ENCODE measurements at regions not wholly inside any gene's neighbourhood (a gene's known extent, or its start where the extent isn't known, plus 50 kb on each side); places are given as distances from the start of the nearest gene placed in this dataset.

DNA sequence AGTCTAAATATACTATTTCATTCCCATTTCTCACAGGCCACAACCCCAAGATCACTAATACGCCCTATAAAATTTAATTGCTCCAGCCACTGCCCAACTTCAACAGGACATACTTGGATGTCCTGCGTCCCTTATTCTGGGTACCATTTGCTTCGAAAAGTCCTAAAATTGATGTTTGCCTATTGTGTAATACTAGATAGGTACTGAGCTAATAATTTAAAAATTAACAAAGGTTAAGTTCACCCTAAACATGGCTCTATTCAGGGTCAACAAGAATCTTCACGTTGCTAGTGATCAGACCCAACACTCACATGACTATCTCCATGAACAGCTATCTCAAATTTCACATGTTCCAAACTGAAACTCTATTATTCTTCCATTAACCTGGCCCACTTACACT is 296.4 kb upstream of the RND3 start:
- no peak for DNase-seq (ENCODE audit: low read depth in 3 of 3)

DNA sequence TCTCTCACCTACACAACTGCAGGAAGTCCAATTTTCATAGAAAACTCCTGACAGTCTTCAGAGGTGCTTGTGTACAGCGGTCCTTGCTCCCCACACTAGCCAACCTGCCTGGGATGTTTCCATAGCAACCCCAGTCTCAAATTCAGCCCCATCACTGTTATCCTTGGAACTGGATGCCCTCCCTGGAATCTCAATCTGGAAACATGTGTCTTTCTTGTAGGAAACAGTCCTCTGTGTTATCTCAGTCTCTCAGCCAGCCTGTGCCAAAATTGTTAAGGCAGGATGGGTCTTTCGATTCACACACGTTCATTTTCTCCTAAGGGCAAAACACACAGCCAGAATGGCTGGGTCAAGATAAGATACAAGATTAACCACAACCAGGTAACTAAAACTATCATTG is 295.5 kb upstream of the RND3 start:
- DNase-seq (ENCODE audit: low read depth in 3 of 3), result no peak

DNA sequence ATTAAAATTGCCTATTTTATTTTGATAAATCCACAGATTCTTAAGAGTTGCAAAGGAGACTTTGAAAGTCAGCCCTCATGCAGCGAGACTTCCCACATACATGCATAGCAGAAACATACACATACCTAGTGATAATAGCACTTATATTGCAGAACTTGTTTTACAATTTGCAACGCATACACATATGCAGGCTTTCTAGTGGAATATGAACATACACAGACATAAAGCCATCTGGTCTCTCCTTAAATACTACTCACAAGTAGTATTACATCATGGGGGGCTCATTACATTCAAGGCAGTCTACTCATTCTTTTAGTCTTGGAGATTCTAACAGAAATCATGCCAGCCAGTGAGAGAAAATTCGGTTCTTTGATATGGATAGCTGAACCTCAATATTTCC is 295.1 kb upstream of the RND3 start:
- no peak for DNase-seq (ENCODE audit: low read depth in 3 of 3)

DNA sequence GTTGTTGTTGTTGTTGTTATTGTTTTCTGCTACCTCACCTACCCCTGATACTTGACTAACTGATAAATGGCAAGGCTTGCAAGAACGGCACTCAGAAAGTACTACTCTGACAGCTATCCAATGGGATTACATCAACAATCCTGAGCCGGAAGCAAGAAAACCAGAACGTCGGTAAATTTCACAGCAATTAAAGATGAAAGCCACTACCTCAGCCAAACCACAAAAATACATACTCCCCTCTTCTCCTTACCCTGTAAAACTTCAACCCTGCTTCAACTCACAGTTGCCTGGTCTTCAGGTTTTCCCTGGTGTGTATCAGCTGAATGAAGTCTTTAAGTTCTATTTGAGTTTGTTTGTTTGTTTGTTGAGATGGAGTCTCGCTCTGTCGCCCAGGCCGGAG is 293.7 kb upstream of the RND3 start:
- no peak for DNase-seq (ENCODE audit: low read depth in 3 of 3)

DNA sequence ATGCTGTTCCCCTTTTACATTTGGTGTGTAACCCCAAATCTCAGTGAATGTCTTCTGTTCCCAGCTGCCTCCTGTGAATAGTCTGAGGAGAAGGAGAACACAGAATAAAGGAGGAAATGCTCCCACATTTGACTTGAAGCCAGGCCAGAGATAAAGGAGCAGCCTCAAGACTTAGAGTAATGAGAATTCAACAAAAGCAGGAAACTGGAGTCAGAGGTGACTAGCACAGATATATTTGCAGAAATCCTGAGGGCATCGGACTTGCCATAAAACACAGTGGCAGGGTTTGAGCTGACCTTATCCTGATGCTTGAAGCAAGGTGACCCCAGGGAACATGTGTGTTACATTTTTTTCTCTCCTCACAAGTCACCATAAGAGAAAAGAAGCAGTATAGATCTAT is 291.4 kb upstream of the RND3 start:
- no peak for DNase-seq (ENCODE audit: low read depth in 3 of 3)

DNA sequence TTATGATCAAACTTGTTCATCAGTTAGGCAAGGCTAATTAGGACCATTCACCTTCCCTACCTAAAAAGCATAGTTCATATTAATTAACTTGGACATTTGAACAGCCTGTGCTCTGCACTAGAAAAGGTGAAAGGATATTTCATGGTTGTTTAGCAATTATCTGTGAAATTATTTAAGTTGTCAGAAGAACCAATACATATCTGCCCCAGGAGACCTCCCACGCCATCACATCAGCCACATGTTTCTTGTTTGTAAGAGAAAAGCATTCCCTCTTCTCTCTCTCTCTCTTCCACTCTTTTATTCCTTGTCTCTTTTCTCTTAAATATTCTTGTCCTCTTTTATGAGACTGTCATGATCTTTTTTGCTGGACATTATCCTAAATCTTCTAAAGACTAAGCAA is 282.0 kb upstream of the RND3 start:
- DNase-seq (ENCODE audit: low read depth in 3 of 3), result no peak

DNA sequence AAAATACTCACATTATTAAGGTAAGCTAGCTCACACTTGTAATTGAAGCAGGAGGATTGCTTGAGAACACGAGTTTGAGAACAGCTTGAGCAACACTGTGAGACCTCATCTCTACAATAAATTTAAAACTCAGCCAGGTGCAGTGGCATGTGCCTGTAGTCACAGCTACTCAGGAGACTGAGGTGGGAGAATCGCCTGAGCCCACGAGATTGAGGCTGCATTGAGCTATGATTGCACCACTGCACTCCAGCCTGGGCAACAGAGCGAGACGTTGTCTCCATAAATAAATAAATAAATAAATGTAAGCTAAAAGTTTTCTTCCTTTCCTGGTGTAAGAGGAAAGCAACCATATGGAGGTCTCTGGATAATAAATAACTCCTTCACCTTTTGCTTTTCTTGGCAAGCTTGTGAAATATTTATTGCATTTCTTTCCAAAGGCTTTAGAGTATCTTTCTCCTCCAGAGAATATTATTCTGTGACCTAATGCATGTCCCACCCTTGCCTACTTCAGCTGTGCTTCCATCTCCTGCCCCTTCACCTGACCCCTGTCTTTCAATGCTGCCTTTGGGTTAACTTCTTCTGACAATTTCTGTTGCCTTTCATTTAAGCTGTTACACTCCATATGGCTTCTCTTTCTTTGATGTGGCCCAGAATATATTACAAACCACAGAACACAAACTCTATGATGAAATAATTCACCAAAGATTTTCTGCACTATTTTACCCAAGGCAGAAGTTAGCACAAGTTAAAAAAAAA is 280.7 kb upstream of the RND3 start:
- DNase-seq (ENCODE audit: low read depth in 3 of 3), result no peak

DNA sequence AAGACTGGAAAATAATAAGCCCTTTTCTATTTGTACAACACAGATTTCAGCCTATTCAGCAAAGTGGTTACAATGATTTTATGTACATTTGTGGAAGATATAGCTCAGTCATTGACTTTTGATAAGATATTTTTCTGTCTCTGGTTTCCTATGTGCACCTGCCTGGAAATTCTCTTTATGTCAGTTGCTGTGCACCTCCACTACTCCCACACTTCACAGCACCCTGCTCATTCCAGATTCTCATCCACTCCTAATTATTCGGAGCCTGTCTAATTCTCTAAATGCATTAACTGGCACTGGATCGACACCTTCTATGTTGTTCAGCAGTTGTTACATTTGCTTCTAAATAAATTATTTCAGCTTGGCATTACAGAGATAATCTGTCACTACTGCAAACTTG is 275.1 kb upstream of the RND3 start:
- DNase-seq (ENCODE audit: low read depth in 3 of 3), result no peak

DNA sequence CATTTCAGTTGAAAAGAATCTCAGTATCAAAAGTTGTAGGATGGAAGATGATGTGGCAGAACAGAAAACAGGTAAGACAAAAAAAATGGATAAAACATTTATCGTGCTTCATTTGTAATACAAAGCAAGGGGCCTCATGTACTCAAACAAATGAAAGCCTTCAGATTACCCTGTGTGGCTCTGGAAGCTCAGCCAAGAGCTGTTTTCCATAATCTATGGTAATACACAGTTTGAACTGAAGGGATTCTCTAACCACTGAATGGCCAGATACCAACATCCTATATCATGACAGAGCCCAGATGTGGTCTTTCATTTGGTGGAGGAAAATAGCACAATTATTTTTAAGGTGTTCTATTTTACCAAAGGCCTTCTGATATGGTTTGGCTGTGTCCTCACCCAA is 272.1 kb upstream of the RND3 start:
- no peak for DNase-seq (ENCODE audit: low read depth in 3 of 3)

DNA sequence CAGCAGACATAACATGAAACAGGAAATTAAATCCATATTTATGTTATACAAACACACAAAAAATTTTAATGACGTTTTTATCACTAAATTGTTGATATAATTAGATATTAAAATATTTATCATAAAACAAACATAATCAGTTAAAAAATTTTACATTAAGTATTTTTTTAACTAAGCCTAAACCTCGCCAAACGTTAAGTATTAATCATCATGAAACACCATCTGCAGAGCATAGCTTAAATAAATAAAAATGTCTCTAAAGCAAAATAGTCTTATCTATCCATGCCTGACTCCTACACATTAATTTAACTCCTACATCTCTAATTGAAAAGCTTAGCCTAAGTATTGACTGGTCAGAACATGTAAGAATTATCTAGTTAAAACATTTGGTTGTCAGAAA is 271.6 kb upstream of the RND3 start:
- no peak for DNase-seq (ENCODE audit: low read depth in 3 of 3)

DNA sequence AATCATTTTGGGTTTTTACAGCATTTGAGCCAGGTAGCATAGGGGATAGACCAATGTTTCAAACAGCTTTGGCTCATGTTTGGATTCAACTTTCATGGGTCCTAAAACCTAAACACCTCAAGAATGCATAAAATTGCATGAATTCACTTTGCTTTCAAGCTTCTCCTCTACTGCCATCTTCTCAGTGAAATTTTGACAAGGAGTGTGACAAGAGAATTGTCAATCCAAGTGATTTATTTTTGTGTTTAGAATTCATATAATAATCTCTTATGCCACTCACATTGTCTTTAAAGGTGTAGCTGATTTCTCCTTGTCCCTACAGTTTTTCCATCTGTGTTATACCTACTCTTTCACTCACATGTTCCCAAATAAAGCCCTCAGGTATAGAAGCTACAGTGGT is 264.8 kb upstream of the RND3 start:
- DNase-seq (ENCODE audit: low read depth in 3 of 3), result no peak

DNA sequence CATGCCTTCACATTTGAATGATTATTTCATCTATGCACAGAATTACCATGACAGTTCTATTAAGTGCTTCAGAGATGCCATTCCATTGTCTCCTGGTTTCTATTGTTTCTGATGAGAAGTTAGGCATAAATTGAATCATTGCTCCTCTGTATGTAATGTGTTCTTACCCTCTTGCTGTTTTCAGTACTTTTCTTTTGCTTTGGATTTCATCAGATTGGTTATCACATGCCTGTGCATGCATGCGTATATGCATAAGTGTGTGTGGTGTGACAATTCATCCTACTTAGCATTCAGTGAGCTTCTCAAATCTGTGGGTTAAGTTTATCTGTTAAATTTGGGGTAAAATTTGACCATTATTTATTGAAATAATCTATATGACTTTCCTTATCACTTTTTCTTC is 263.3 kb upstream of the RND3 start:
- no peak for DNase-seq (ENCODE audit: low read depth in 3 of 3)

DNA sequence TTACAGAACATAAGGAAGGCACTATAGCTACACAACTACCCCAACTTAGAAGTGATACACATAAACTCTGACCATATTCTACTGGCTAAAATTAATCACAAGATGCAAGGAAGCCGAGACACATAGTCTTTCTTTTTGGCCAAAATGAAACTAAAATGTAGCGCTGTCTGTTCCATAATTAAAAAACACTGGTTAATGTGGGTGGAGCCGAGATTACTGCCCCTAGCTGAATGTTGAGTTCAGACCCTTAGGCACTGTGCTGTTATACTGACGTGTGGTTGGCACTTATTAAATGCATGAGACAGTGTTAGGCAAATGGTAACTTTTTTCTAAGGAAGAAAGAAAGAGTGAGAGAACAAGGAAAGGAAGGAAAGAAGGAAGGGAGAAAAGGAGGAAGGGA is 254.6 kb upstream of the RND3 start:
- DNase-seq (ENCODE audit: low read depth in 3 of 3), result no peak

DNA sequence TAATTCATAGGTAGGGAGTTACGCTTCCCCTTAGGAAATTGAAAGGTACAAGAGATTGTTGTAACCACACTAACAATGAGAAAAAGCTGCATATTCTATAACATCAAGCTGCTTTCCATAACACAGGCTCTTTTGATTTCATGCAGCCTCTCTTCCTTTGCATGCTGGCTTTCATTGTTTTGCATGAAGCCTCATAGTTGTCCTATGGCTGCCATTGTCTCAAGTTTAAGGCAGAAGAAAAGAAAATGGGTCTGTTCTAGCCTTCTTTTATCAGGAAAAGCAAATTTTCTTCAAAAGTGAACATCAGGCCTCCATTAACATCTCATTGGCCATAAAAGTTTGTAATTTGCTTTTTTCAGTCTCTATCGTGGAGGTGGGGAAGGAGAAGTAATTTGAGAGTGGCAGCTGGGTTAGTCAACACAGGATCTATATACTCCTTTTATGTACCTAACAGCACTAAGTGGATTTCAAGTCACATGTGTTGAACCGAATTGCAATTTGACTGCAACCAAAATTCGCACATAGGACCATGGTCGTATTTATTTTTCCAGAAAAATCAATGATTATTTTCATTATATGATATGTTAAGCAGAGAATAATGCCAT is 248.5 kb upstream of the RND3 start:
- no peak for DNase-seq (ENCODE audit: low read depth in 3 of 3)

DNA sequence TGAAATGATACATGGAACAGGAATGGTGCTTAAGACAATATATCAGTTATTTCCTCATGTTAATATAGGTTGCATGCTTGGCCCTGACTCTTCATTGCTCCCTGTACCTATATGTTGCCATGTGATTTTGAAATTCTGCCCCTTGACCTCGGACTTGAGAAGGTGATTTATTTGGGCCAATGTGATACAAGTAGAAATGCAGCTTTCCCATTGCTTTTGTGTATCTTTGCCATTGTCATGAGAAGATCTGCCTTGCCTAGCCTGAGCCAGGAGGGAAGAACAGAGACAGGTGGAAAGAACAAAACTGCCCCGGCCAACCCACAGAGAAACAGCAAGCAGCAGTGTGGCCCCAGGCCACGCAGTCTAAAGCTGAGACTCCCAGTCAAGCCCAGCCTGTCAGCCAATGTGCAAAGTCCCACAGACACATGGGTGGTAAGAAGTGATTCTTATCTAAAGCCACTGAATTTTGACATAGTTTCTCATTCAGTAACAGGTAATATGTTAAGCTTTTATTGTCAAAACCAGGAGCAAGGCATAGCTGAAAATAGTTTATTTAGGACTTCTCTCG is 245.7 kb upstream of the RND3 start:
- no peak for DNase-seq (ENCODE audit: low read depth in 3 of 3)

DNA sequence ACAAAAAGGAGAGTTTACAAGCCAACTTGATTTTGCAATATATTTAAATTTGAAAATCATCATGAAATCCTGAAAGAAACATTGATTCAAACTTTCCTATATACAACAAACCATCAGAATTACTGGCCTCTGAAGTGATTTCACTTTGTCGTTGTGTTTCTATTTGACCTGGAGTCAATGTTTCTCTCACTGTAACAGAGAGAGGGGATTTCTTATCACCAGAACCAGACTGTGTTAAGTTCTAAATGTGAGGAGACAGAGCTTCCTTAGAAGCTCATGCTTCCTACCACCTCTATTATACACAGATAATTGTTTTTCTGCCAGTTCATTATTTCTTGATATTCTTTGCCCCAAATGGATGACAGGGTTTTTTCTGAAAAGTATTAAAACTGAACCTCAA is 245.0 kb upstream of the RND3 start:
- no peak for DNase-seq (ENCODE audit: low read depth in 3 of 3)

DNA sequence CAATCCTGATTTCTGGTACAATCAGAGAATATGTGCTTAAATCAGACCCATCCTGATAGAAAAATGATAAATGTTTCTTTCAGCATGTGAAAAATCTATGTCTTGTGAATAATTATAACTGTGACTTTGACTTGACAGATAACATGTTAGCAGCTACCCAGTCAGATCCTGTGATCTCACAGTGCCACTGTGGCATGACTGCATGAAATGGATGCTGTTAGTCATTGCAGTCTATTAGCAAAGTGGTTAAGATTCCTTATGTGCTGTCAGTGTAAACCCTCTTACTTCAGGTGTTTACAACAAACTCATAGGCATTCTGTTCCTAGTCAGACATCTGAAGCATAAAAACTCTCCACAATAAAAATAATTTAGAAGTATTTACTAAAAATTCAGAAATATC is 244.6 kb upstream of the RND3 start:
- DNase-seq (ENCODE audit: low read depth in 3 of 3), result no peak

DNA sequence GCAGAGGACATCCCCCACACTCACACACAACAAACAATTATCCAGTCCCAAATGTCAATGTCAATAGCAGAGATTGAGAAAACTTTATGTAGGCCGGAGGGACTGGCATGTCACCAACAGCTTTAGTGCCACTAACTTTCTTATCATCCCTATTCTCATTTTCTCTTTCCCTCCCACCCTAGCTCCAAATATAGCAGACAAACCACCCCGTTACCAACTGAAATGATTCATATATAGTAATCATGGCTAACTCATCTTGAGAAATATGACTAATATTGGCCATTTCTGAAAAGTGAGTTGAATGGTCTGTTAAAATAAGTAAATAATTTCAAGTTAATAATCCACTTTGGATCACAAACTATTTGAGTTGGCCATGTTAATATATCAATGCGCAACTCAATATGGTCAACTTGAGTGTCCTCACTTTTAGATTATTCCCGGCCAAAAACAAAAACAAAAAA is 242.1 kb upstream of the RND3 start:
- no peak for DNase-seq (ENCODE audit: low read depth in 3 of 3)

DNA sequence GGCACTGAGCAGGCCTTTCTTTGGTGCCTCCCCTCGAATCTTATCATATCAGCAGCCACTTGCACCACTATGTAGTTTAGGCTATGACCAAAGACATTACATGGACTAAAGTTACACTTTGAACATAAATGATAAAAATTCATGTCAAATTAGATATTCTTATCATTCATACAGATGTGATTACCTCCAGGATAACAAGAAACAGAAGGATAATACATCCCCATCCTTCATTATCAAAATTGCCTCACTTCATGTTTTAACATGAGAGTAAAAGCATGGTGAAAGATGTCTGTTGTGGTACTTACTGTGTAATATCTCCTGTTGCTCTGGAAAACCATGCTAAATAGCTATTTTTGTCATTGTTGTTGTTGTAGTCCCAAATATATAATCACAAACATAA is 230.8 kb upstream of the RND3 start:
- no peak for DNase-seq (ENCODE audit: low read depth in 3 of 3)

DNA sequence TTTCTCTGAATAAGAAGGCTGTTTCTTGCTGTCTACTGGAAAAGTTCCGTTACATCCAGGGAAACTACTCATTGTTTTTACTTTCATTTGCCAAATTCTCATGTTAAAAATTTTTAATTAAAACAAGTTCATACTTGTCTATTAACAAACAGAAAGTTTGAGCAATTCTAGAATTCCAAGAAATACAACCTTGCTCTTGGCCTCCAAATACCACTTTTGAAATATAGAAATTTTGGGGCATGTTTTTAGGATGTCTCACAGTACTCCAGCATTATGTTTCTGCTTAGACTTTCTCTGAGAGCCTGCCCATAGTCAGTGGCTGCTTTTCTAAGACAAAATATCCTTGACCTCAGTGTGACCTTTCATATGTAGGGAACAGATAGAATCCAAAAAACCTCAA is 228.7 kb upstream of the RND3 start:
- DNase-seq (ENCODE audit: low read depth in 3 of 3), result no peak

DNA sequence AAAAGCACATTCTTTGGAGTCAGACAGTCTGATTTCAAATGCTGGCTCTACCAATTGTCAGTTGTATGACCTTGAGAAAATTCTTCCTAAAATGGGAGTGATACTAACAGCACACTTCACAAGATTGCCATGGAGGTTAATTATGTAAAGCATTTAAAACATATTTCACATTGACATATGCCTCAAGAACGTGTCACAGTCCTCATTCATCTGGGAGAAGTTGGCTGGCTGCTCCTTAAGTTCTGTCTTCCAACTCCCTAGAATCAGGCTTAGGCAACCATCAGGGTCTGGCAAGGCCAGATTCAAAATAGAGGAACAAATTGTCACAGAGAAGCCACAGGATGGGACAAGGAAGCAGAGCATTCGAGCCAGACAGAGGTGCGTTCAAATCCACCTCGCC is 228.0 kb upstream of the RND3 start:
- DNase-seq (ENCODE audit: low read depth in 3 of 3), result no peak

DNA sequence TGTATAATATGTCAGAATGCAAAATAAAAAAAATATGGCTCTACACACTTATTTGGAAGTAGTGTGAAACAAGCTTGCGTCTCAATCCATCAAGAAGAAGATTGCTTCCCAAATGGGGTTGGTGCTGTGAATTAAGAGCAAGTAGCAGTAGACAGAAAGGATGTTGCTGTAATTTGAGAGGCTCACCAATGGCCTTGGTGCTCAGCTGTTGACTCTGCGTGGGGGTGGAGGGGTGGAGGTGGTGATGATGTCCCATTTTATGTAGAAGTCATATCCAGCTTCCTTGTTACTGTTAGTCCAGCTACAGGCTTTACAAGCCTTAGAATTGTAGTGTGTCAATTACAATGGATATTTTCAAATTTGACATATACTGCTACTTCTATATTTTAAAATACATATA is 223.4 kb upstream of the RND3 start:
- no peak for DNase-seq (ENCODE audit: low read depth in 3 of 3)

DNA sequence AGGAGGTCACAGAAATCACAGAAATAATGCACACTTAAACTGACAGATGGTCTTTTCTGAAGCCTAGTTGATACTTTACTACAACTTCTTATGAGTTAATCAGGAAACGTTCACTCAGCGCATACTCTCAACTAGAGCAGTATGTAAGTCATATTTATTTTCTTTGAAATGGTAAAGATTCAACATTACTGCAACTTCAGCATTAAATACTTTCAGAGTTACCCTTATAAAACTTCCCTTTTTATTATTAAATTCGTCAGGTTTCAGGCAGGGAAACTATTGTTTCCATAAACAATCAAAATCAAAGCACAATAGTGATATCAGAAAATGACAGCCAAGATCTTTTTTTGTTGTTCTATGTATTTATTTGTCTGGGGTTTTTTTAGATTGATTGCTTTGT is 222.6 kb upstream of the RND3 start:
- no peak for DNase-seq (ENCODE audit: low read depth in 3 of 3)

DNA sequence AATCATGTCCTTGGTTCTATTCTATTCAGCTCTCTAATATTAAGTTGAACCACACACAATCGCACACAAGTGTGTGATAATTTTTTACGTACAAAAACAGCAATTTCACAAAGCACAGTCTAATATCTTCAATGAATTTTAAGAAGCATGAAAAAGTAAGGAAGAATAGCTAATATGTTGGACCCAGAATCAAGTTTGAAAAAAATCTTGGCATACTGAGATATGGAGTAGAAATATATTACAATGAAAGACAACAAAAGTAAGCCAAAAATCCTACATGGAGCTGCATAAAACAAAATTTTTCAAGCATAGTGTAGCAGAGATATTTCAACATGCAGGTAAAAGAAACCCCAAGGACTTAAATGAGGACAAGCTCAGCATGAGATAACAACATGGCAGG is 219.1 kb upstream of the RND3 start:
- DNase-seq (ENCODE audit: low read depth in 3 of 3), result no peak

All from stimulated activated CD4-positive, alpha-beta T cell treated with anti-CD3 and anti-CD28 coated beads, TNF-alpha, amount 100 ng/mL, for 24 hours (primary cell).